Left ventricle myocardium superior (tissue), 1 donor: ENCODE measurements at regions not wholly inside any gene's neighbourhood (a gene's known extent, or its start where the extent isn't known, plus 50 kb on each side); places are given as distances from the start of the nearest gene placed in this dataset.

Experiments
- ATAC-seq: fragments of 200-7000 bp; cut with Tn5 transposase; one replicate; pipeline ENCODE4 v1.9.1; 2020; ENCODE audit warnings: mild to moderate bottlenecking, moderate library complexity
- DNase-seq: peaks from one replicate; pipeline ENCODE4 v3.0.0-alpha.2; 2020
- intact Hi-C: fragments of 100-400 bp; cut with micrococcal nuclease; formaldehyde crosslinking; loops from one replicate; pipeline ENCODE4 v1.11.0; 2022
- donor health status: DM: no; HTN: yes; CAD: no; lungs with severe emphysema.

DNA sequence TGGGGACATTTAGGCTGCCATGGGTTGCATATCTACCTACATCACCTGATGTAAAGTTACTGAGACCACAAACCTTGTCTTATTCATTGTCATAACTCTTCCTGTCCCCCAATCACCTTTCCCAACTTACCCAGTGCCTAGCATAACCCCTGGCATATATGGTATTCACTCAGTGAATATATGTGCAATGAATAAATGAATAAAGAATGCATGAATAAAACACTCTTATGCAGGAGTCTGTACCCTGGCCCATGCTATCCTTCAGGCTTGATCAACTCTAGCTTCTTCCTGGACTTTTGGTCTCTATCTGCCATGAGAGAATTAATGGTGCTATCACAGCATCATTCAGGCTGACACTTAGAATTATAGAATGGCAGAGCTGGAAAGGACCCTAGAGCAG, 285.2 kb downstream of the SMARCA2 start:
- ATAC-seq (no peak), DNase-seq (no peak)

DNA sequence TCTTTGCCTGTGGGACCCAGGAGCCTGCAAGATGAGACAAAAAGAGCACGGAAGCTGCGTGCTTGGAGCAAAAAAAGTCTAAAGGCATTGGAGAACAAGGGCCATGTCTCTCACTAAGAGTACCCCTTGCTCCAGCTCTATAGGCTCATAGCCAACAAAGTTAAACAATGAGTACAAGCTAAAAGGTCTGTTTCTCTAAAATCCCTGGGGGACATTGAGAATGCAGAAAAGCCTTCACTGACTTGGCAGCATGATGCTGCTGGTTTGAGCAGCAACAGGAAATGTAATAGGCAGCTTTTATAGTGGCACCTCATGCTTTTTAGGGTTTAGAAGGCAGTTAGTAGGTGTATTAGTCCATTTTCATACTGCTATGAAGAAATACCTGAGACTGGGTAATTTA, 287.5 kb downstream of the SMARCA2 start:
- no peak for ATAC-seq
- DNase-seq: no peak
- intact Hi-C loops: no loop called here

More for the DNA sequence above, 285.2 kb downstream of the SMARCA2 start:
- intact Hi-C loops: no loop called here

DNA sequence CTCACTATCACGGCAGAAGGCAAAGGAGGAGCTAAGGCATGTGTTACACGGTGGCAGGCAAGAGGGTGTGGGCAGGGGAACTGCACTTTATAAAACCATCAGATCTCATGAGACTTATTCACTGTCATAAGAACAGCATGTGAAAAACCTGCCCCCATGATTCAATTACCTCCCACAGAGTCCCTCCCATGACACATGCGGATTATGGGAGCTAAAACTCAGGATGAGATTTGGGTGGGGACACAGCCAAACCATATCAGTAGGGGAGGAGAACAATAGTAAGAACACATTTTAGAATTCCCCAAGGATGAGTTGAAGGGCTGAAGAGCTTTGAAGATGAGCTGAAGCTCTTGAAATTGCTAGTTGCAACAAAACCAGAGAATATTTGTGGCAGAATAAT, 287.9 kb downstream of the SMARCA2 start:
- ATAC-seq: no peak
- intact Hi-C loops: no loop called here
- DNase-seq: no peak

DNA sequence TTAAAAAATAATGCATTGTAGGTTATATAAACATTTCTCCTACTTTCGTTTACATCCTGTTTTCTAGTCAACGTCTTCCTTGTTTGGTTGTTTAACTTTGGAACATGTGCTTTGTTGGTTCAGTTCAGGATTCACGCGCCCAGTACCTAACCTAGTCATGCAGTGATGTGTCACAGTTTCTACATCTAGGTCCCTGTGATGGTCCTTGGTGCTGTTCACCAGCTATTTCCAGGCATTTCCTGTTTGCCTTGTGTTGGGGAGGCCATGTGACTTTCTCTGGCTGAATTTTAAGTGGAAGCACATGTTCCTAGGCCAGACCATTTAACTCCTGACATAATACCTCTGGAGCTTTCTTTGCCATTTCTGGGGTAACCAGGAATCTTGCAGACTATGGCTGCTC, 292.3 kb downstream of the SMARCA2 start:
- no peak for ATAC-seq
- intact Hi-C loops: no loop called here
- DNase-seq: no peak

DNA sequence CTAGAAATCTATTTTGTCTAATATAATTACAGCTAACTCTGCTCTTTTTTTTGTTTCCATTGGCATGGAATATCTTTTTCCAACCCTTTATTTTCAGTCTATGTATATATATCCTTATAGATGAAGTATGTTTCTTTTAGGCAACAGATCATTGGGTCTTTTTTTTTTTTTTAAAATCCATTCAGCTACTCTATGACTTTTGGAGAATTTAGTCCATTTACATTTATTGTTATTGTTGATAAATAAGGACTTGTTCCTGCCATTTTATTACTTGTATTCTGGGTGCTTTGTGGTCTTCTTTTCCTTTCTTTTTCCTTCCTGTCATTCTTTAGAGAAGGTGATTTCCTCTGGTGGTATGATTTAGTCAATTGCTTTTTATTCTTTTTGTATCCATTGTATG, 296.8 kb downstream of the SMARCA2 start:
- DNase-seq (no peak), ATAC-seq (no peak)
- intact Hi-C loops: no loop called here

DNA sequence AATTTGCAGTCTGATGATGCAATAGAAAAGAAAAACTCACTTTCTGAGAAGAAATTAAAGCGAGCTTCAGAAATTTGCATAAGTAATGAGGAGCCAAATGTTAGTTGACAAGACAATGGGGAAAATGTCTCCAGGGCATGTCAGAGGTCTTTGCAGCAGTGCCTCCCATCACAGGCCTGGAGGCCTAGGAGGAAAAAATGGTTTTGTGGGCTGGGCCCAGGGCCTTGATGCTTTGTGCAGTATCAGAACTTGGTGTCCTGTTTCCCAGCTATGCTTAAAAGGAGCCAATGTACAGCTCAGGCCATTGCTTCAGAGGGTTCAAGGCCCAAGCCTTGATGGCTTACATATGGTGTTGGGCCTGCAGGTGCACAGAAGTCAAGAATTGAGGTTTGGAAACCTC, 298.4 kb downstream of the SMARCA2 start:
- DNase-seq (no peak), ATAC-seq (no peak)
- intact Hi-C loops: no loop called here

DNA sequence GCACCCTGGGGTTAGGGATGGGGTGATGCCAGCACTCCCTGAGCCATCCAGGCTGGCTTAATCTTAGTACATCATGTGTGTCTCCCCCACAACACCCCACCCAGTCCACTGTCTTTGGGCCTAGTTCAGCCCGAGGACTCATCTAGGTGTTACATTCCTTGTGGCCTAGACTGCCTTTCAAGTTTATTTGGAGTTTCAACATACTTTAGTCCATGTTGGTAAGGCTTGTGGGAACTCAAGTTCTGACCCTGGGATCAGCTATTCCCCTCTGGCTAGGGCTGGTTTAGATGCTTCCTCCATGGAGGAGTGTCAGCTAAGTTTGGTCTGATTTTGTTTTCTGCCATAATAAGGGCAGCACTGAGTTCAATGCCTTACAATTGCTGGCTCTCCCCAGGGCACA, 302.4 kb downstream of the SMARCA2 start:
- intact Hi-C loops: no loop called here
- no peak for DNase-seq
- no peak for ATAC-seq

DNA sequence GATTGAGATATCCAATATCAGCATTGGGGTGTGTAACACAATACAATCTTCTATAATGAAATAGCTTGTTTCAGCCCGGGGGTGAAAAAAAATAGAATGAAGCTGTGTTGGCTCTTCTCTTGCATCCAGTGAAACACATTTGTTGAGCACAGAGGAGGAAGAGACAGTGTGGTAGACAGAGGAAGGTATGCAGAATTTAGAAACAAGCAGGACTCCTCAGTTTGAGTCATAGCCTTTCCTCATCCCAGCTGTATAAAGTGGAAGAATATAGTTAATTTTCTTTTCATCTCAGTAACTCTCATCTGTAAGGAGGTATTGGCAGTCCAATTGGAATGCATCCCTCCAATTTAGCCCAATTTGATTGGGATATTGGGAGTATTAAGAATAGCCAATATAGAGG, 302.2 kb upstream of the VLDLR start:
- DNase-seq (no peak), ATAC-seq (no peak)
- intact Hi-C loops: no loop called here

DNA sequence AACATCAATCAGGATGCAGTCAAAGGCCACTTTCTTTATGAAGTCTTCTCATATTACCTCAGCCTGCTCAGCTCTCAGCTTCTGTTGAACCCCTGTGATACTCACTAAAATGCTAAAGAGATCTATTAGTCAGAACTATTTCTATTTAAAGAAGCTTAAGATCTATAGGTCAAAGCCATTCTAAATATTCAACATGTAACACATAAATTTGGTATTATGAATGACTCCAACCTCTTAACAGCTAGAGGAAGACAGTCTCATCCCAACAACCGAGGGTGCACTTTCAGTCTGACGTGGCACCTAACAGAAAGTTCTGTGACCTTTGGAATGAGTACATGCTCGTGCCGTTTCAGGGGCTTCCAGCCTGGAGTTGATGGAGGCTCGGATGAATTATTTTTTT, 301.5 kb upstream of the VLDLR start:
- no peak for ATAC-seq
- intact Hi-C loops: no loop called here
- DNase-seq: no peak

DNA sequence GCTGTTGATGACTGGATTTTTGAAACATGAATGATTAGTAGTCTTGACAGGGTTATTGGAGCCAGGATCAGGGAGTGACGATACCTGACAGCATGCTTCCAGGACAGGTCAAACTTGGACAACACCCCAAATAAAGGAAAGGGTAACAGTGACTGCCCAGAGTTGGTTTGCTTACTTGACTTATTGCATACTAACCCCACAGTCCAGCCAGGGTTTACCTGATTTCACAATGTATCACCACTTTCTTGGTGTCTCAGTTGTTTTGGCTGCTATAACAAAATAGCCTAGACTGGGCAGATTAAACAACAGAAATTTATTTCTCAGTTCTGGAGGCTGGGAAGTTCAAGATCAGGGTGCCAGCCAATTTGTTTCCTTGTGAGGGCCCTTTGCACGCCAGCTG, 301.0 kb upstream of the VLDLR start:
- ATAC-seq (no peak), DNase-seq (no peak)
- intact Hi-C loops: no loop called here

DNA sequence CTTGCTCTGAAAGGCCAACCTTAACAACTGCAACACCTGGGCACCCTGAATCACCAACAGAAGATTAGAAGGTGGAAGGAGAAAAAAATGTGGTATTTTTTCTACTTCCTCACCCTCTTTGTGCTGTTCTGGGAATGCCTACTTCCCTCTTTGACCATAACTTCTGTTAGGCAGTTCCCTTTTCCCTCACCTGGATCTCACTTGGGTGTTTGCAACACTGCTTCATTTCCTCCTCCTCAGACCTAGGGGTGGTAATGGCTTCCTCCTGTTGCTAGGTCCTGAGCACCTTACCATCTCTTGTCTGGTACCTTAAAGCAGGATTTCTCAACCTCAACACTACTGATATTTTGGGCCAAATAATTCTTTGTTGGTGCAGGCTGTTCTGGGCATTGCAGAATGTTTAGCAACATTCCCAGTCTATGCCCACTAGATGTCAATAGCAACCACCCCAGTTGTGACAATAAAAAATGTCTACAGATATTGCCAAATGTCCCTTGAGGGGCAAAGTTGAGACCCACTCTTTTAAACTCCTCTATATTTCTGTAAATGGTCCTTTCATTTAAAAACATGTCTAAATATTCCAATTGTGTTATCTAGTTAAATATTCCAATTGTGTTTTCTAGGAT, 300.0 kb upstream of the VLDLR start:
- intact Hi-C loops: no loop called here
- no peak for DNase-seq
- peak; percentile 41 for ATAC-seq

DNA sequence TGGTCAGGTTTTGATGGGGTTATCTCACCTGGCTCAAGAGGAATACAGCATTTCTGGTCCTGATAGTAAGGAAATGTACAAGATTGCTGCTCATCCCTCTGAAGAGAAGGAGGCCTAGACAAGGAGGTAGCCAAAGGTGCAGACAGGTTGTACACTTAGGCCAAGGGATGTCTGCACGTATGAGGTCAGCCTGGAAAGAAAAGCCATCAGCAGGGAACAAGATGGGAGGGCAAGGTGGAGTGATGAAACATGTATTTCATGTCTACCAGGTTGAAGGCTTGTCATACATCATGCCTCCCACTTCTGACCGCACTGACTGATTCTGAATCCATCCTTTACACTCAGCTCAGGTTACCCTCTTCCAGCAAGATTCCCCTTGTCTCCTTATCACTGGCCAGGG, 296.8 kb upstream of the VLDLR start:
- intact Hi-C loops: no loop called here
- no peak for ATAC-seq

DNA sequence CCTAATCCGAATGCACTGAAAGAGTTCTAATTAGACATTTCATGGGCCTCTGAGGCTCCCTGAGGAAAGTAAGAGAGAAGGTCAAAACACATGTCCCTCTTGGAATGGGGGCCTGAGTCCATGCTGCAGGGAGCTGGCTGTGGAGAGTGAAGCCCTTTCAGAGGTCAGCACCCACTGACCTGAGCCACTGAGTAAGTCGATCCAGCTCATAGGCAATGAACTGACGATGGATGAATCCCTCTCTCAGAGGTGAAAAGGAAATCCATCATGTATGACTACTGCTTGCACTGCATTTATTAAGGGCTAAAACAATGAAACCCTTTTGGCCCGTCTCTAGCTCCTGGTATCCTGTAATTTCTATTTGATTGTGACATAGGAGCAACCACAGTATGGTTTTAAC, 288.9 kb upstream of the VLDLR start:
- intact Hi-C loops: no loop called here
- DNase-seq (no peak), ATAC-seq (no peak)

More for the DNA sequence above, 296.8 kb upstream of the VLDLR start:
- DNase-seq: no peak

DNA sequence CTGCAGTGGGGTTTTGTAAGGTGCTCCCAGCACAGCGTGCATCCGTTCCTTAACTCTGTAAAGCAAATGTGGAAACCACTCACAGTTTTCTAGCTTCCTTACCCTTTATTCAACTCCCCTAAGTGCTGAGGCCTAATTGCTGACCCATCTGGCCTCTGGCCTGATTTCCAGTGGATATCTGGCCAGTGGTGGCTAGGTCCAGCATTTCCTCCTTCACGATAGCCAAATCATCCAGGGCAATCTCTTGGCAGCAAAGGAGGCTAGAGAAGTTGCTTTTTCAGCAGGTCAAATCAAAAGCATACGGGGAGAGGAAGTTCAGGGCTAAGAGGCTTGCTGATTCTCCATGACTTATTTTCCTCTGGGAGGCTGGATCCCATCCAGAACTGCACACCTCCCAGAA, 286.3 kb upstream of the VLDLR start:
- intact Hi-C loops: no loop called here
- DNase-seq (no peak), ATAC-seq (peak; percentile 36)

DNA sequence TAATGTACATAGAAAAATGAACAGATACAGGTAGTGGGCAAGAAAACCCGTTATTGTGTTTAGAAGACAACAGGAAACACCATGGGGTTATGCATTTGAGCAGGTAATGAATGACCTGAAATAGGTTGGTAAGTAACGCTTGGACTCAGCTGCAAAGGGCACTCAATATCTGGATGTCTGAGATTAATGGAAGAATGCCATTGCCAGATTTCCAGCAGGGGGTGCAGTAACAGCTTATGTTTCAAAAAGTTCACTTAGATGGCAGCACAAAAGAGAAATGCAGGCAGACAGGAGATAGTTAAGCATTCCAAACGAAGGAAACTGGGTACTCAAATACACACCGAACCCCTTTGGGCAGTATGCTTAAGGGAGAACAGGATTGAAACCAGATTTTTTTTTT, 285.5 kb upstream of the VLDLR start:
- intact Hi-C loops: no loop called here
- DNase-seq (no peak), ATAC-seq (no peak)

DNA sequence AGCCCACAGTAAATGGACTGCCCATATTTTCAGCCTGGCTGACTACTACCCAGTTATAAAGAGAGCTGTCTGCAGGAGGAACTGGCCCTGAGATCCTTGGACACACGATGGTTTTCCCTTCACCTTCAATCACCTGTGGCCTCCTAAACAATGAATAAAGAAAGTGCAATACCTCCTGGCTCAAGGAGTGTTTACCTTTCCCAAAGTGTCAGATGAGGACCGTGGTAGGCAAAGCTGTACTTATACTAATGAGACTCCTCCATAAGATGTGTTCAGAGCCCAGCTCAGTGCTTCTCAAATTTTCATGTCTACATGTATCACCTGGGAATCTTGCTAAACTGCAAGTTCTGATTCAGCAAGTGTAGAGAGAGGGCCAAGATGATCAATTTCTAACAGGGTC, 284.5 kb upstream of the VLDLR start:
- ATAC-seq: no peak
- DNase-seq: no peak
- intact Hi-C loops: no loop called here

DNA sequence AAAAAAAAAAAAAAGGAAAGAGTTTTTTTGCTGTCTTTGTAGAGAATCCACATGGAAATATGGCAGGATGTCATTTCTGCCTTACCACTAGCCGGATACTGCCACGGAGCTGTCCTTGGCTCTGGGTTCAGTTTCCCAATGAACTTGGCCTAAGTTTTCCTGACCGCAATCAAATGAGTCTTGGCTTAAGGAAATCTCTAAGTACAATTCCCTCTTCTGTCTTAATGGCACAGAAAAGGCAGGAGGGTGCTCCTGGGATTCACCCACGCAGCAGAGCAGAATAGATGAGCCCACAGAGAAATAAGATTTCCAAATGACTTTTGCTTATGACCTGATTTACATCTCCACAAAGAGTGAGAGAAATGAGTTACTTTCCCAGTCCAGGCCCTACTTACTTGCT, 284.0 kb upstream of the VLDLR start:
- intact Hi-C loops: no loop called here
- ATAC-seq (peak; percentile 88), DNase-seq (peak; percentile 36)

DNA sequence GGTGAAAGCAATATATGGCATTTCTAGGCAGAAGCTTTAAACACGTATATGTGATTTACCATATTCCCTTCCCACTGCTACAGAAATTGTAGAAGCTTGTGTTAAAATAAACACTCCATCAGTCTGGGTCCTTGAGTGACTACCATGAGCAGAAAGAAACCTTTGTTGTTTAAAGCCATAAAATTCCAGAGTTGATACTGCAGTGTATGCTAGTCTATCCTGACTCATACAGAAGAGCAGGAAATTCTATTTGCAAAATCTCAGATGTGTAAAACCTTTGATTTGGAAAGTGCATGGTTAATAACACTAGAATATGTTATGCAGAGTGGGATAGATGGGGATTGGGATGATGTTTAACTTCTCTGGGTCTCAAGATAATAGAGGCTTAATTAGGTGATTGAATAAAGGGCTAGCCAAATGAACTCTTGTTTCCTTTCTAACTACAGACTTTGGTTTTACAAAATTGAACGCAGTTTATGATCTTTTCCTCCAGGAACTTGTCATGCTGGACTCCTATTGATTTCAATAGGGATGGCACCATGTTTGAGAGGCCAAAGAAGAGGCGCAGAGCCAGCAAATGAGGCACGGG, 282.7 kb upstream of the VLDLR start:
- no peak for ATAC-seq
- DNase-seq: no peak
- intact Hi-C loops: no loop called here

DNA sequence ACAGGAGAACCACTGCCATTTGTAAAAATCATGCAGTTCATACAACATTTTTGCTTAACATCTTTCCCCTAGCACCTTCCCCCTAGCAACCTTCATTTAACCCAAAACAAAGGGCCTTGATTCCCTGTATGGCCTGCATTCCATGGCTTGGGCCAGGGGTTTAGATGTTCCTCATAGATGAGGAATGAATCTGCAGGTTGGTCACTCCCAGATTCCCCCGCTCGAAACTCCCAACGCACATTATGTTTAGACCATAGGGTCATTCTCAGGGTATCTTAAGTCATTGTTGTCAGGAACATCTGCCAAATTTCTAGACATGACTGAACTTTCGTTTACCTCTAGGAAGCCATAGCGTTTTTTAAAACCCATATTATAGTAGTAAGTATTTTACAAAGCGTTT, 282.2 kb upstream of the VLDLR start:
- ATAC-seq (no peak), DNase-seq (no peak)
- intact Hi-C loops: no loop called here

DNA sequence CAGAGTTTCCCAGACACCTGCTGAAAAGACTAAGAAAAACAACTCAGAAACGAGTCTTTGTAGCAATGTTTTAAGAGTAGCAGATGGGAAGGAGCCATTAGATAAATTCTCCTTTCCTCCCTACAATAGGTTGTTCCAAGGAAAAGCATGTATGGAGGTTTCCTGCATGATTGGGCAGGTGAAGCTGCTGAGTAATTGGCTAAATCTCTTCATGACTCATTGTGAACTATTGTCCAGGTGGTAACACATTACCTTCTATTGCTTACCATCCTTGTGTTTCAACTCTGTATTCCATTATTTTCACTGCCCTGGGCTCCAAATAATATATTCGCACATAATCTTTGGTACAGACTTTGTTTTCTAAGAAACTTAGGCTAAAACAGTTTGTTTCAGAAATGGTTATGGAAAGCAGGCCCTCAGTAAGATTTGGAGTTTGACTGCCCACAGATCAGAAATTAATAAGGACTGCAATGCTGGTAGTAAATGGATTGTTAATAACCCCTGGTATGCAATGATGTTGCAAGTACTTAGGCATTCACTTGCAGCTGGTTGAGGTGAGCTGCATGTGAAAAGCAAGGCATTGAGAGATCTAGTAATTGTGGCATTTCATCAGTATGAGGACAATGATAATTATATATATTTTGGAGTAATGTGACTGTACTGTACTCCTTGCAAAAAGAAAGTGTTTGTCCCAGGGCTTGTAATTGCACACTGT, 281.4 kb upstream of the VLDLR start:
- intact Hi-C loops: no loop called here
- ATAC-seq (no peak), DNase-seq (no peak)

DNA sequence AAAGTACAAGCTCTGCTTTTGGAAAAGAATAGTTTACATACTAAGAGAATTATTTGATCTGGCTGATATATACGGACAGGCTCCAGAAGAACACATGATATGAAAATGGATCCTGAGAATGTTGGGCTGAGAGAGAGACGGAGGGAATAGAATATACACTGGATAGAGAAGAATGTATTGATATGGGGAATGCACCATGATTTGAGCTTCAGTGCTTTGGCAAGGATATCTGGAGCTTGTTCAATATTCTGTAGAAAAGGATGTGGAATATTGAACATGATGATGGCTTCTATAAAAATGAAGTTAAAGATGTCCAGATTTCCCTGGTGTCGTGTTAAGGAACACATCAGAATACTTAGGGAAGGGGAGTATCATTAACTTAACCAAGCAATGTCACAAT, 280.5 kb upstream of the VLDLR start:
- DNase-seq (no peak), ATAC-seq (no peak)
- intact Hi-C loops: no loop called here
